Subcutaneous abdominal adipose tissue (tissue), 5 donors: ENCODE measurements at regions not wholly inside any gene's neighbourhood (a gene's known extent, or its start where the extent isn't known, plus 50 kb on each side); places are given as distances from the start of the nearest gene placed in this dataset.

Source experiments
- H3K27ac ChIP-seq: one replicate; pipeline ENCODE4 v1.7.0; 2013; ENCODE audit warnings: low read depth, mild to moderate bottlenecking, inconsistent platforms, low read length, moderate library complexity
- H3K27me3 ChIP-seq, 5 donors: one replicate each; pipeline ENCODE4 v1.7.0; 2013; ENCODE audit warnings: low read length in 5 of 5, inconsistent platforms in 1 of 5; ENCODE audit not compliant: control insufficient read depth in 5 of 5, insufficient read depth in 4 of 5
- H3K36me3 ChIP-seq, 5 donors: one replicate each; pipeline ENCODE4 v1.7.0; 2013; ENCODE audit warnings: low read length in 5 of 5; ENCODE audit not compliant: control insufficient read depth in 5 of 5, insufficient read depth in 5 of 5
- H3K4me1 ChIP-seq, 5 donors: one replicate each; pipeline ENCODE4 v1.7.0; 2013; ENCODE audit warnings: low read length in 5 of 5, mild to moderate bottlenecking in 3 of 5, moderate library complexity in 1 of 5; ENCODE audit not compliant: control insufficient read depth in 5 of 5, insufficient read depth in 5 of 5
- H3K4me3 ChIP-seq, 5 donors: one replicate each; pipeline ENCODE4 v1.7.0; 2013; ENCODE audit warnings: low read length in 5 of 5, low read depth in 1 of 5
- H3K9ac ChIP-seq, 5 donors: one replicate each; pipeline ENCODE4 v1.7.0; 2013; ENCODE audit warnings: low read length in 5 of 5, mild to moderate bottlenecking in 4 of 5, moderate library complexity in 3 of 5
- H3K9me3 ChIP-seq, 5 donors: one replicate each; pipeline ENCODE4 v1.7.0; 2013; ENCODE audit warnings: low read length in 5 of 5; ENCODE audit not compliant: control insufficient read depth in 5 of 5
- donor health status: healthy.
- donor health status: healthy.
- donor health status: healthy.
- donor health status: healthy.
- donor health status: healthy.

DNA sequence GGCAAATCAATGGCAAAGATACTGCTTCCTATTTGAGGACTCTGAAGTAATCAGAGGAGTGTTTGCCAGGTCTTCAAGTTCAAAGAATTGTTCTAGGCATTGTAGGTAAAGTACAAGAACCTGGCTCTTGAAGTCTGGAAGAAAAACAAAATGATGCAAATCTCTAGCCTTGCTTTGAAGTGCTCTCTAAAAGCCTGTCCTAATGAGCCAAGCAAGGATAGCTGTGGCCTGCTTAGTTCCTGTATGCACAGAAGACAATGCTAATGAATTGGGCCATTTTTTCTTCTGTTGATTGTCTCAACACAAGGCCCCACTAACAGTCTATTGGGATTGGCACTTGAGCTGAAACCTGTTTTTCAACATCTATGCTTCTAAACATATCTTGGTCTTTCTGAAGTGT, 165.0 kb upstream of the POU3F2 start:
- Histone ChIP-seq H3K9me3 (no peaks in the 10 kb centered on the region), H3K27me3 (no peaks in the 10 kb centered on the region), H3K36me3 (no peaks in the 10 kb centered on the region), H3K4me1 (no peaks in the 10 kb centered on the region), H3K9ac (no peak overlapping the region), H3K27ac (no peak overlapping the region), H3K4me3 (no peak overlapping the region)

DNA sequence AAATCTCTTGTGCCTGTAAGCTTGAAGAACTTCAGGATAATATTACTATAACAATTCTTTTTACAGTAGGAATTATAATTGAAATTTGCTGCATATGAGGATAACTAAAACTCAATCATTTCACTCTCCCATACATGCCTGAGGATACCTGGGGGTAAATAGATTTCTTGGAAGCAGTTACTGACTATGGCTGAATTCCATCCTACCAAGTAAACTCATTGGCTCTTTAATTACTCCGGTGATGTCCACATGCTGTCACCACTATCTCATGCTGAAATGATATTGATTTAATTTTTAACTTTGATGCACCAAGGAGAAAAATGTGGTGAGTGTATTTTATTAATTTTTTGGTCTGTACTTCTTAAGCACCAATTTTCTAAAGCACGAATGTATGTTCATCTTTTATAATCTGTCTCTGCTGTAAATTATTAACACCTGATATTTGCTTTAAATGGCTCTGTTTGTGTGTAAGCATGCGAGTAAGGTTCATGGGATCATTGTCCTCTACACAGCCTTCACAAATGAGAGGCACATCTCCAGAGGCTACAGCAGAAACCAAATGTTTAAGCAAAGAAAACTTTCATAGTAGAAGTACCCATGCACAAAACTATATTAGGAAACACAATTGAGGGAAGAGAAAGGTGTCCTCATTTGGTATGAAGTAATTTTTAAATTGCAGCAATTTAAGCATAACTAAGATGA, 164.2 kb upstream of the POU3F2 start:
- Histone ChIP-seq H3K4me1 (no peaks in the 10 kb centered on the region), H3K4me3 (no peak overlapping the region), H3K9ac (no peak overlapping the region), H3K27ac (no peak overlapping the region), H3K36me3 (no peaks in the 10 kb centered on the region), H3K9me3 (no peaks in the 10 kb centered on the region), H3K27me3 (no peaks in the 10 kb centered on the region)

- Histone ChIP-seq H3K9ac (no peak overlapping the region), H3K4me3 (no peak overlapping the region), H3K9me3 (no peaks in the 10 kb centered on the region), H3K27ac (no peak overlapping the region), H3K36me3 (no peaks in the 10 kb centered on the region), H3K4me1 (no peaks in the 10 kb centered on the region), H3K27me3 (no peaks in the 10 kb centered on the region)
Observed at GRCh38 chr6:98672681-98673475, 161.5 kb upstream of the POU3F2 start.

- Histone ChIP-seq H3K27ac (no peak overlapping the region), H3K36me3 (no peaks in the 10 kb centered on the region), H3K4me3 (no peak overlapping the region), H3K27me3 (no peaks in the 10 kb centered on the region), H3K9me3 (no peaks in the 10 kb centered on the region), H3K9ac (no peak overlapping the region), H3K4me1 (no peaks in the 10 kb centered on the region)
Observed at GRCh38 chr6:98678481-98678880, 155.9 kb upstream of the POU3F2 start.

DNA sequence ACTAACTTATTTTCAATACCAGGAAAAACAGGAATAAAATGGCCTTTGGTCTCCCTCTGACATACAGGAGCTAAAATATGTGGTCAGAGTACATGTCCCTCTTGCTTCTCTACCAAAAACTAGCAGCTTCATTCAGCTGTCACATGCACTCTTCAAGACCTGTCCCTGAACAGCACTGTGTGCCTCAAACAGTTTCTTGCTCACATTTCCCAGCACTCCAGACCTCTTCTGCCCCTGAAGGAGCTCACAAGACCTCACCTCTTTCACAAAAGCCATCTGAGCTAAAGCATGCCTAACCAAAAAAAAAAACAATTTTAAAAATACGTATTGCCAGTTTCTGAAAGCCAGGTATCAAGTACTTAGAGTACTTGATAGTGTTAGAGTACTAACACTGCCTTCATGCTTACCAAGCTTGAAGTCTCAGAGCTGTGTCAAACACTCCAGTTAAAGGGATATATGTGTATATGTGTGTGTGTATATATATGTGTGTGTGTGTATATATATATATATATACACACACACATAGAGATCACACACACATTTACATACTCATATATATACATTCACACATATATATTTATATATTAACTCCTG, 148.3 kb upstream of the POU3F2 start:
- Histone ChIP-seq H3K4me1 (no peaks in the 10 kb centered on the region), H3K27ac (no peak overlapping the region), H3K4me3 (no peak overlapping the region), H3K9me3 (no peaks in the 10 kb centered on the region), H3K27me3 (no peaks in the 10 kb centered on the region), H3K9ac (no peak overlapping the region), H3K36me3 (no peaks in the 10 kb centered on the region)

DNA sequence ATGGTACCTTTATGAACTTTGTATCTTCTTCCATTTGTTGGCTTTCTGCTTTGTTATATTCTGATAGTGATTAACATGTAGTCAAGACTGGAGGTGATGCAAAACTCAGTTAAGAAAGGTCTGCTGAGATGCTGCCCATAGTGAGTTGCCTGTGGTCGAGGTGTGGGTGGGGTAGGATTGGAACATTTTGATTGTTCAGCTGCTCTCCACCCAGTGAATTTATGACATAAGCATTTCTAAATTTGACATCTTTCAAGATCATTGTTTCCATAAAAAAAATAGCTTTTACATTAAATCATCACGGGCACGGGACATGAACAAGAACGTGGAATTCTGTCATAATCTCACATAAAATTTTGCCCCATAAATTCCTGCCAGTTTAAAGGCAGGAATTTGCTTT, 146.6 kb upstream of the POU3F2 start:
- H3K4me1 ChIP-seq: no peaks in the 10 kb centered on the region
- no peaks in the 10 kb centered on the region for H3K27me3 ChIP-seq
- no peak overlapping the region for H3K4me3 ChIP-seq
- no peaks in the 10 kb centered on the region for H3K36me3 ChIP-seq
- no peak overlapping the region for H3K27ac ChIP-seq
- H3K9me3 ChIP-seq: no peaks in the 10 kb centered on the region
- H3K9ac ChIP-seq: no peak overlapping the region

DNA sequence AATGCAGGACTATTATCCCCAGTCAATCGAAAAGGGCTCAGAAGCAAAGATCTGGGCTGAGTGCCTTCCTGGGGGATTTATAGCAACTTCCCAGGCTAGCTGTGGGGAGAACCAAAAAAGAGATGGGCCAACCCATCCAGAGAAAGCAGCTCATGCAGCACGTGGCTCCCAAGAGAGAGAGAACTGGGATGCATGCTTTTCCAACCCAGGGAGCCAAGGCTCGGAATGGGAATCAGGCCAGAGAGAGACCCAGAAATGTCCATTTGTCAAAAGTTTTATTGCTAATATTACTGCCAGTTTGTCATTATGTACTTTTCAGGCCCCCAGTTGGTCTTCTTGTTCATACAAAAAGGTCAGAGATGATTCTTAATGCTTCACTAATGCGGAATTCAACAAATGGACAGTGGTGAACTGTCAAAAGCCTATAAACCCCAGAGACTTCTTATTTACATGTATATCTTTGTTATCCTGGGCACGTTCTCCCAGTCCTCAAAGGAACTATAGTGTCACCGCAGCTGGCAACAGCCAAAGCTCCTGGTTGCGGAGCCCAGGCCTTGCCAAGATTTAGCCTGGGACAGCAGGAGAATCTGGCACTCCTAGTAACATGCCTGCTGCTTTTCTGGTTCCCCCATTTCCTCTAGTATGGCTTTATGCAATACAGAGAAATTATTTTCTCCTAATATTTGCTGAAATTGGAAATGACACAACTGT, 139.1 kb upstream of the POU3F2 start:
- no peak overlapping the region for H3K4me3 ChIP-seq
- no peaks in the 10 kb centered on the region for H3K27me3 ChIP-seq
- no peak overlapping the region for H3K27ac ChIP-seq
- H3K36me3 ChIP-seq: no peaks in the 10 kb centered on the region
- H3K4me1 ChIP-seq: no peaks in the 10 kb centered on the region
- no peak overlapping the region for H3K9ac ChIP-seq
- no peaks in the 10 kb centered on the region for H3K9me3 ChIP-seq

DNA sequence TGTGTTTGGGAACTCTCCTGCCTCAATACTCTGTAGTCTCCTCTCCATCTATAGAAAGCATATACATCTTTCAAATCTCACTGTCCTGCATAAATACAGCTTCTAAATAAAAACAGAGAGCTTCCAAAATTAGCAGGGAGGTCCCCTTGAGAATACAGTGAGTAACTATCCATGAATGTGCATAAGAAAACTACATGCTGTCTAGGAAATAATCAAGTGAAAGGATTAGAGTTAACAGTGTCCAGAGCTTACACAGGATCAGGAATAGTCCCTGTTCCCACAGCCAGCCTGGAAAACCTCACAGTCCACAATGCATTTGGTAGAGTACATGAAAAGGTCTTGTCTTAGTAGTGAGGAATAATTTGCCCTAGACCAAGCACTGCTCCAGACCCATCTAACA, 123.0 kb upstream of the POU3F2 start:
- H3K4me3 ChIP-seq: no peak overlapping the region
- H3K4me1 ChIP-seq: no peaks in the 10 kb centered on the region
- no peaks in the 10 kb centered on the region for H3K36me3 ChIP-seq
- H3K27ac ChIP-seq: no peak overlapping the region
- peaks cover 0 to 1% (median 0%) of the 10 kb centered on the region in 5 donors for H3K27me3 ChIP-seq
- H3K9me3 ChIP-seq: peaks cover 0 to 3% (median 0%) of the 10 kb centered on the region in 5 donors
- H3K9ac ChIP-seq: no peak overlapping the region

DNA sequence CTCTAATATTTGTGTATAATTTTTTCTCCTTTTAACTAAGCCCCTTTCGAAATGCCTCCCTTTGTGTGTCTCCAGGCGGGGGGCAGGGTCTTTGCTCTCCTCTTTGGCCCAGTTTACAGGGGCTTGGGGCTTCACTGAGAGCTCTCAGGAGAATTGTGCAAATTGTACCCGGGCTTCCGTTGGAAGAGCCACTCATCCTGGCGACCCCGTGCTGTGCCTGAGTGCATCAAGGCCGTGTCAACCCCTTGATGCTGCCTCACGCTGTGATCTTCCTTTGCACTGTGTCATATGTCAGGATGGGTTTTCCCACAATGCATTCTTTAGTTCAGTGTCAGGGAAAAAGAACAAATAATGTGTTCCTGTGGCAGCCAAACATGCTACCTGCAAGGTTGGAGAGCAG, 118.0 kb upstream of the POU3F2 start:
- no peaks in the 10 kb centered on the region for H3K9me3 ChIP-seq
- no peak overlapping the region for H3K9ac ChIP-seq
- H3K27me3 ChIP-seq: peaks cover 0 to 4% (median 0%) of the 10 kb centered on the region in 5 donors
- no peaks in the 10 kb centered on the region for H3K36me3 ChIP-seq
- no peak overlapping the region for H3K4me3 ChIP-seq
- no peaks in the 10 kb centered on the region for H3K4me1 ChIP-seq
- no peak overlapping the region for H3K27ac ChIP-seq
